Mesothelial cell of epicardium (in vitro differentiated cells): ENCODE measurements at regions not wholly inside any gene's neighbourhood (a gene's known extent, or its start where the extent isn't known, plus 50 kb on each side); places are given as distances from the start of the nearest gene placed in this dataset.

ENCODE experiments used
- DNase-seq, 2 experiments: peaks; one replicate each; pipeline ENCODE4 v3.0.0; 2021; ENCODE audit warnings: low spot score in 2 of 2; ENCODE audit not compliant: unreplicated experiment in 2 of 2
- H3K27ac Mint-ChIP-seq: 2 replicates; pipeline ENCODE4 v1.8.0; 2021; ENCODE audit warnings: mixed read lengths
- H3K27me3 Mint-ChIP-seq: 2 replicates; pipeline ENCODE4 v1.8.0; 2021; ENCODE audit warnings: low read depth, mixed read lengths
- H3K36me3 Mint-ChIP-seq: 2 replicates; pipeline ENCODE4 v1.8.0; 2021; ENCODE audit warnings: mixed read lengths
- H3K4me1 Mint-ChIP-seq: 2 replicates; pipeline ENCODE4 v1.8.0; 2021; ENCODE audit warnings: mixed read lengths
- H3K4me3 Mint-ChIP-seq: 2 replicates; pipeline ENCODE4 v1.8.0; 2021; ENCODE audit warnings: mild to moderate bottlenecking, moderate library complexity, mixed read lengths
- H3K9me3 Mint-ChIP-seq: 2 replicates; pipeline ENCODE4 v1.8.0; 2021; ENCODE audit warnings: mixed read lengths
- CTCF ChIP-seq: fragments of 200-600 bp; sonication (generic); IDR thresholded peaks from one replicate; pipeline ENCODE4 v1.5.0; 2021; ENCODE audit warnings: antibody characterized with exemption; ENCODE audit not compliant: unreplicated experiment

GRCh38 chr2:129325151-129325550 lies 654.3 kb upstream of the RAB6C start:
- no peak overlapping the region for H3K4me3 Mint-ChIP-seq
- no peak overlapping the region for H3K27ac Mint-ChIP-seq
- TF ChIP-seq CTCF: no peak
- peaks cover 12% of the 10 kb centered on the region for H3K4me1 Mint-ChIP-seq
- no peaks in the 10 kb centered on the region for H3K36me3 Mint-ChIP-seq
- H3K9me3 Mint-ChIP-seq: peaks cover 15% of the 10 kb centered on the region
- no peaks in the 10 kb centered on the region for H3K27me3 Mint-ChIP-seq
- DNase-seq: no peak

GRCh38 chr2:129329574-129329973 lies 649.9 kb upstream of the RAB6C start:
- no peak for TF ChIP-seq CTCF
- no peaks in the 10 kb centered on the region for H3K36me3 Mint-ChIP-seq
- no peaks in the 10 kb centered on the region for H3K27me3 Mint-ChIP-seq
- peaks cover 8% of the 10 kb centered on the region for H3K4me1 Mint-ChIP-seq
- H3K4me3 Mint-ChIP-seq: no peak overlapping the region
- no peak overlapping the region for H3K27ac Mint-ChIP-seq
- H3K9me3 Mint-ChIP-seq: peaks cover 21% of the 10 kb centered on the region
- DNase-seq: no peak

GRCh38 chr2:129330504-129330903 lies 649.0 kb upstream of the RAB6C start:
- H3K36me3 Mint-ChIP-seq: no peaks in the 10 kb centered on the region
- peaks cover 21% of the 10 kb centered on the region for H3K9me3 Mint-ChIP-seq
- H3K4me3 Mint-ChIP-seq: no peak overlapping the region
- peaks cover 8% of the 10 kb centered on the region for H3K4me1 Mint-ChIP-seq
- no peaks in the 10 kb centered on the region for H3K27me3 Mint-ChIP-seq
- no peak for TF ChIP-seq CTCF
- no peak overlapping the region for H3K27ac Mint-ChIP-seq
- DNase-seq: no peak

- Mint-ChIP-seq H3K36me3 (no peaks in the 10 kb centered on the region), H3K9me3 (peaks cover 26% of the 10 kb centered on the region), H3K27me3 (no peaks in the 10 kb centered on the region), H3K4me1 (peaks cover 5% of the 10 kb centered on the region), H3K27ac (no peak overlapping the region), H3K4me3 (no peak overlapping the region)
- no peak for DNase-seq
- TF ChIP-seq CTCF: no peak
Measured at GRCh38 chr2:129331638-129332037, 647.8 kb upstream of the RAB6C start.

GRCh38 chr2:129334128-129334527 lies 645.3 kb upstream of the RAB6C start:
- peaks cover 18% of the 10 kb centered on the region for H3K9me3 Mint-ChIP-seq
- peaks cover 8% of the 10 kb centered on the region for H3K4me1 Mint-ChIP-seq
- no peaks in the 10 kb centered on the region for H3K36me3 Mint-ChIP-seq
- TF ChIP-seq CTCF: no peak
- no peak overlapping the region for H3K27ac Mint-ChIP-seq
- no peaks in the 10 kb centered on the region for H3K27me3 Mint-ChIP-seq
- DNase-seq: no peak
- no peak overlapping the region for H3K4me3 Mint-ChIP-seq

GRCh38 chr2:129334696-129335410 lies 644.6 kb upstream of the RAB6C start:
- no peak for TF ChIP-seq CTCF
- Mint-ChIP-seq H3K4me1 (peaks cover 15% of the 10 kb centered on the region), H3K27me3 (no peaks in the 10 kb centered on the region), H3K36me3 (no peaks in the 10 kb centered on the region), H3K4me3 (no peak overlapping the region), H3K9me3 (peaks cover 12% of the 10 kb centered on the region), H3K27ac (no peak overlapping the region)
- no peak for DNase-seq
